Mucosa of descending colon (tissue), 3 donors: ENCODE measurements at regions not wholly inside any gene's neighbourhood (a gene's known extent, or its start where the extent isn't known, plus 50 kb on each side); places are given as distances from the start of the nearest gene placed in this dataset.

Experiments
- ATAC-seq: fragments of 200-7000 bp; cut with Tn5 transposase; one replicate; pipeline ENCODE4 v1.9.1; 2020; ENCODE audit warnings: mild to moderate bottlenecking, moderate library complexity
- DNase-seq, 3 donors: peaks; one replicate each; pipeline ENCODE4 v3.0.0-alpha.2; 2020
- H3K36me3 ChIP-seq: fragments of 200-600 bp; one replicate; pipeline ENCODE4 v1.8.0; 2021; ENCODE audit warnings: low read depth, mild to moderate bottlenecking
- H3K4me1 ChIP-seq: fragments of 200-600 bp; one replicate; pipeline ENCODE4 v1.8.0; 2021; ENCODE audit warnings: low read depth, mild to moderate bottlenecking
- H3K4me3 ChIP-seq: fragments of 200-600 bp; one replicate; pipeline ENCODE4 v1.8.0; 2021; ENCODE audit warnings: mild to moderate bottlenecking
- H3K9me3 ChIP-seq: fragments of 200-600 bp; one replicate; pipeline ENCODE4 v1.8.0; 2021; ENCODE audit warnings: mild to moderate bottlenecking
- intact Hi-C, 2 donors: fragments of 100-400 bp; cut with DNase I in 1 of 2; cut with micrococcal nuclease in 1 of 2; formaldehyde crosslinking; loops; one replicate each; pipeline versions ENCODE4 v1.11.0 to v1.11.1; 2022; cut with DNase I, micrococcal nuclease
- TF ChIP-seq, protein P1 (sequence below): fragments of 200-600 bp; IDR thresholded peaks from one replicate; pipeline ENCODE4 v1.8.0; 2022; ENCODE audit warnings: antibody characterized with exemption, mild to moderate bottlenecking
- donor health status: DM: no; HTN: no; CAD: no; lungs with moderate emphysema.
- donor health status: DM: no; HTN: no; CAD: no.
- donor health status: DM: no; HTN: yes; CAD: no.

DNA sequence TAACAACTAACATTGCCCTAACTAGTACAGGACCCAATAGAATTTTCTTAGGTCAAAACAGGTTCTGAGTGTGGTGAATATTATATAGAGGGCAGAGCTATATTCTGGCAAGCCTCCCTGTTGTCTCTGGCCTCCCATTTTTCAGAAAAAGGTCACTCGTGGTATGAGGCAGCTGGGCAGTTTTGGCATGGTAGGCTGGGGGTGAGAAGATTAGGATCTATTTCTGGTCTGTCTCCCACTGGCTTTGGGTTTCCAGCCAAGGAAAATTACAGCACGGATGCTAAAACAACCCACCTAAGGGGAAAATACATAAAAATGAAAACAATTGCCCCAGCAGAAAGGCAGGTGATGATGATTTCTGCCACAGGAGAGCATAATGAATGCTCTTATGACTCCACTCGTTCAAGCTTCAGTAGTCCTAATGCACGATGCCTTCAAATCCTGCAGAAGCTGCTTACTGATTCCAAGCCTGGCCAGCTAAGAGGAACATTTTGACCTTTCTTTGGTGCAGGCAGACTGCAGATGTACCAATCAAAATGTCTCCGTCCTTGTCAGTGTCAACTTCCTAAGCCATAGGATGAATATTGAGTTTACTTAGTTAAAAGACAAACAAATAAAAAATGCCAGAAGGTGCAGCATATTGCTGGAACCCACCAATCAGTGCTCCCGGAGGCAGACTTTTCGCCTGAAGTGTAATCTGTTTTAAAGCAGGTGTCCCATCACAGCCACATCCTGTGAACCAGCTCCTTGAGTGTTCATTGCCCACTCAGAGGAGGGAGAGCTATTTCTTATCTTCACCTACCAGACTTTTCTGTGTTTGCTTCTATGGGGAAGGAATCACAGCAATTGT lies 435.4 kb downstream of the ZSWIM6 start:
- Histone ChIP-seq H3K36me3 (no peaks in the 10 kb centered on the region), H3K4me1 (no peaks in the 10 kb centered on the region), H3K9me3 (no peaks in the 10 kb centered on the region), H3K4me3 (no peak overlapping the region)
- DNase-seq (no peak), ATAC-seq (no peak)
- TF ChIP-seq, protein P1, sequence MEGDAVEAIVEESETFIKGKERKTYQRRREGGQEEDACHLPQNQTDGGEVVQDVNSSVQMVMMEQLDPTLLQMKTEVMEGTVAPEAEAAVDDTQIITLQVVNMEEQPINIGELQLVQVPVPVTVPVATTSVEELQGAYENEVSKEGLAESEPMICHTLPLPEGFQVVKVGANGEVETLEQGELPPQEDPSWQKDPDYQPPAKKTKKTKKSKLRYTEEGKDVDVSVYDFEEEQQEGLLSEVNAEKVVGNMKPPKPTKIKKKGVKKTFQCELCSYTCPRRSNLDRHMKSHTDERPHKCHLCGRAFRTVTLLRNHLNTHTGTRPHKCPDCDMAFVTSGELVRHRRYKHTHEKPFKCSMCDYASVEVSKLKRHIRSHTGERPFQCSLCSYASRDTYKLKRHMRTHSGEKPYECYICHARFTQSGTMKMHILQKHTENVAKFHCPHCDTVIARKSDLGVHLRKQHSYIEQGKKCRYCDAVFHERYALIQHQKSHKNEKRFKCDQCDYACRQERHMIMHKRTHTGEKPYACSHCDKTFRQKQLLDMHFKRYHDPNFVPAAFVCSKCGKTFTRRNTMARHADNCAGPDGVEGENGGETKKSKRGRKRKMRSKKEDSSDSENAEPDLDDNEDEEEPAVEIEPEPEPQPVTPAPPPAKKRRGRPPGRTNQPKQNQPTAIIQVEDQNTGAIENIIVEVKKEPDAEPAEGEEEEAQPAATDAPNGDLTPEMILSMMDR, result no peak
- intact Hi-C loops, result no loop called here

DNA sequence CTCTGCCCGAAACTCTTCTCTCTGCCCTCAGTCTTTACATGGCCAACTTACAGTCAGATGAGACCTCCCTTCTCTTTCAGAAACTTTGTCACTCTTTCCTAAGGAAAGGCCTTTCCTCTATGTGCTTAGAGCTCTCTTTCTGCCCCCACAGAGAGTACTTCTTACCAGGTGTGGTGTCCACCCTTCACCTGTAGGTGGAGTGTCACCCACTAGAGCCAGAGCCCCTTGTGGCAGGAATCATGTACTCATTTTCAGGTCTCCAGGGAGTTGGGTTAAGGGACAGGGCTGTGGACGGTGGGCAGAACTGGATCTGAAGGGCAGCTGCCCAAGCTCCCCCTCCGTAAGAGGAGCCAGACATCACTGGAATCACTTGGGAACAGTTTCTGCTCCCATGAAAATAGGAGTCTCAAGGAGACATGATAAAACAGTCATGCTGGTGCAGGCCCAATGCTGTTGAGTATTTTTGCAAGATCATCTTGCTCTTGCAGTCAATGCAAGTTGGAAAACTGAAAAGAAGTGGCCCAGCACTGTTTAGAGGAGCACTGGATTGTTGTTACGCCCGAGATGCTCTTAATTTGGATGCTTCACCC lies 436.7 kb downstream of the ZSWIM6 start:
- Histone ChIP-seq H3K9me3 (no peaks in the 10 kb centered on the region), H3K36me3 (no peaks in the 10 kb centered on the region), H3K4me3 (no peak overlapping the region), H3K4me1 (no peaks in the 10 kb centered on the region)
- ATAC-seq (peak; percentile 68), DNase-seq (peak in 1 of 3 donors; percentile 14)
- TF ChIP-seq, protein P1, result no peak
- intact Hi-C loops, result no loop called here

DNA sequence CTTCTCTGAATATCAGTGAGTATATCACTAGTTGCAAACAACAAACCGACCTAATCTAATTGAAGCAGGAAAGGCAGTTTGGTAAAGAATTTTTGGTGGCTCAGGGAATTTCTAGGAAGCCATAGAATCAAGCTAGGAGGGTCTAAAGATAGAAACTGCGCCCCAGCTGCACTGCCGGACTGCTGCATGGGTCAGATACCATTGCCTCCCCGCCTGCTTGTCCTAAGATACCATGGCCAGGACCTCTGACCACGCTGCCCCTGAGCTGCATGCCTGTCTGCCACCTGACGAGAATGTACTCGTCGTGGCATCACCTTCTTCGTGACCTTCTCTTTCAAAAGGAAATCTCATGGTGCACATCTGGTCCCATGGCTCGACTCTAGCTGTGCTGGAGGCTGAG lies 439.0 kb downstream of the ZSWIM6 start:
- TF ChIP-seq, protein P1, result no peak
- no peaks in the 10 kb centered on the region for H3K9me3 ChIP-seq
- no peaks in the 10 kb centered on the region for H3K36me3 ChIP-seq
- no peak overlapping the region for H3K4me3 ChIP-seq
- no peak for ATAC-seq
- no peak for DNase-seq
- no peaks in the 10 kb centered on the region for H3K4me1 ChIP-seq
- intact Hi-C loops, result no loop called here

DNA sequence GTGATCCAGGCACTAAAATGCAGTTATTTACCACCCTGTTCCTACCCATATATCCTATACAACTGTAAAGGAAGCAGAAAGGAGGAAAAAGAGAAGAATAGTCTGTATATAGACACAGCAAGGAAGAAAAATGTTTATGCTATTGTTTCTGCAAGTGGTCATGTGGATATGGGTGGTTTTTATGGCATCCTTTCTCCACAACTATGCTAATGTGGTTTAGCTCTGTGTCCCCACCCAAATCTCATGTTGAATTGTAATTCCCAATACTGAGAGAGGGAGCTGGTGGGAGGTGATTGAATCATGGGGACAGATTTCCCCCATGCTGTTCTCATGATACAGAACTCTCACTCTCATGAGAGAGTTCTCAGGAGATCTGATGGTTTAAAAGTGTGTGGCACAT lies 439.8 kb downstream of the ZSWIM6 start:
- no peaks in the 10 kb centered on the region for H3K4me1 ChIP-seq
- intact Hi-C loops, result no loop called here
- ATAC-seq, result no peak
- TF ChIP-seq, protein P1, result no peak
- H3K9me3 ChIP-seq, result no peaks in the 10 kb centered on the region
- no peak for DNase-seq
- H3K36me3 ChIP-seq, result no peaks in the 10 kb centered on the region
- no peak overlapping the region for H3K4me3 ChIP-seq

DNA sequence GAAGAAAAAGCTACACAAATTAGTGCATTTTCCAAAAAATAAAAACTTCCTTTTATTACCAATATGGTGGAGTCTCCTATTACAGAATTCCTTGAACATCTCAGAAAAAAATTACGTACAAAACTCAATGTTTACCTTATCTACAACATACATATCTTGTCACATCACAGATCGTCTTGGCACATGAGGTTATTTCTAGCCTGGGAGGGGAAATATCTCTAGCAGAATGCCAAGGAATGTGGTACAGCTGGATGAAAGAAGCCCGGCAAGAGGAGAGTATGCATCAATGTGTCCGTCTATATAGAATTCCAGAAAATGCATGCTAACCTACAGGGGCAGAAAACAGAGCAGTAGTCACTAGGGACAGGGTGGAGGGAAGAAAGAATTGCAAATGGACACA lies 443.8 kb downstream of the ZSWIM6 start:
- TF ChIP-seq, protein P1, result no peak
- H3K36me3 ChIP-seq, result no peaks in the 10 kb centered on the region
- H3K4me3 ChIP-seq, result no peak overlapping the region
- H3K9me3 ChIP-seq, result no peaks in the 10 kb centered on the region
- no peak for ATAC-seq
- H3K4me1 ChIP-seq, result no peaks in the 10 kb centered on the region
- intact Hi-C loops, result no loop called here
- no peak for DNase-seq
